ENCODE measurements at regions not wholly inside any gene's neighbourhood (a gene's known extent, or its start where the extent isn't known, plus 50 kb on each side); places are given as distances from the start of the nearest gene placed in this dataset.

- no peak for DNase-seq (ENCODE audit: insufficient read length, low spot score, missing footprints)
- no peaks in the 10 kb centered on the region for H3K27me3 ChIP-seq (ENCODE audit: insufficient read depth, low read length)
- peak overlapping the region; percentile 95 for H2AFZ ChIP-seq (ENCODE audit: low read length)
- no peak for TF ChIP-seq CTCF (IDR thresholded peaks at IDR 0.05; ENCODE audit: extremely low read depth, low read depth, low read length)
- H4K20me1 ChIP-seq (ENCODE audit: insufficient read depth, low read length), result no peaks in the 10 kb centered on the region
- H3K4me1 ChIP-seq (ENCODE audit: insufficient read depth, low read length), result peaks cover 19% of the 10 kb centered on the region
- peaks cover 6% of the 10 kb centered on the region for H3K79me2 ChIP-seq (ENCODE audit: insufficient read depth, low read length)
- H3K4me2 ChIP-seq (ENCODE audit: insufficient read depth, low read length), result peak overlapping the region; percentile 90
- no peaks in the 10 kb centered on the region for H3K9me3 ChIP-seq (ENCODE audit: low read depth, low read length)
- H3K27ac ChIP-seq (ENCODE audit: low read depth, low read length), result peak overlapping the region; percentile 40
- H3K4me3 ChIP-seq (ENCODE audit: insufficient read depth, low read length), result peak overlapping the region; percentile 79
- no peaks in the 10 kb centered on the region for H3K36me3 ChIP-seq (ENCODE audit: insufficient read depth, low read length)
Measured at GRCh38 chr14:89619596-89619995, 202.6 kb upstream of the FOXN3 start.

- no peaks in the 10 kb centered on the region for H3K36me3 ChIP-seq (ENCODE audit: insufficient read depth, low read length)
- H3K79me2 ChIP-seq (ENCODE audit: insufficient read depth, low read length), result peaks cover 9% of the 10 kb centered on the region
- H3K4me3 ChIP-seq (ENCODE audit: insufficient read depth, low read length), result peak overlapping the region; percentile 79
- no peaks in the 10 kb centered on the region for H3K9me3 ChIP-seq (ENCODE audit: low read depth, low read length)
- peaks cover 19% of the 10 kb centered on the region for H3K4me1 ChIP-seq (ENCODE audit: insufficient read depth, low read length)
- H2AFZ ChIP-seq (ENCODE audit: low read length), result peak overlapping the region; percentile 95
- peak overlapping the region; percentile 79 for H3K27ac ChIP-seq (ENCODE audit: low read depth, low read length)
- TF ChIP-seq CTCF (IDR thresholded peaks at IDR 0.05; ENCODE audit: extremely low read depth, low read depth, low read length), result no peak
- no peaks in the 10 kb centered on the region for H3K27me3 ChIP-seq (ENCODE audit: insufficient read depth, low read length)
- H3K4me2 ChIP-seq (ENCODE audit: insufficient read depth, low read length), result peak overlapping the region; percentile 90
- H4K20me1 ChIP-seq (ENCODE audit: insufficient read depth, low read length), result no peaks in the 10 kb centered on the region
- peak; percentile 97 for DNase-seq (ENCODE audit: insufficient read length, low spot score, missing footprints)
Measured at GRCh38 chr14:89618811-89619551, 201.9 kb upstream of the FOXN3 start.

- no peaks in the 10 kb centered on the region for H3K27me3 ChIP-seq (ENCODE audit: insufficient read depth, low read length)
- DNase-seq (ENCODE audit: insufficient read length, low spot score, missing footprints), result peak; percentile 87
- no peaks in the 10 kb centered on the region for H4K20me1 ChIP-seq (ENCODE audit: insufficient read depth, low read length)
- no peaks in the 10 kb centered on the region for H3K36me3 ChIP-seq (ENCODE audit: insufficient read depth, low read length)
- no peaks in the 10 kb centered on the region for H3K9me3 ChIP-seq (ENCODE audit: low read depth, low read length)
- no peak for TF ChIP-seq CTCF (IDR thresholded peaks at IDR 0.05; ENCODE audit: extremely low read depth, low read depth, low read length)
- H3K4me3 ChIP-seq (ENCODE audit: insufficient read depth, low read length), result peak overlapping the region; percentile 79
- H3K4me2 ChIP-seq (ENCODE audit: insufficient read depth, low read length), result peak overlapping the region; percentile 89
- peaks cover 19% of the 10 kb centered on the region for H3K4me1 ChIP-seq (ENCODE audit: insufficient read depth, low read length)
- H3K79me2 ChIP-seq (ENCODE audit: insufficient read depth, low read length), result peaks cover 9% of the 10 kb centered on the region
- H3K27ac ChIP-seq (ENCODE audit: low read depth, low read length), result peak overlapping the region; percentile 79
- H2AFZ ChIP-seq (ENCODE audit: low read length), result peak overlapping the region; percentile 92
Measured at GRCh38 chr14:89618330-89618708, 201.3 kb upstream of the FOXN3 start.

- Histone ChIP-seq H4K20me1 (ENCODE audit: insufficient read depth, low read length) (no peaks in the 10 kb centered on the region), H3K27me3 (ENCODE audit: insufficient read depth, low read length) (no peaks in the 10 kb centered on the region), H3K4me2 (ENCODE audit: insufficient read depth, low read length) (peak overlapping the region; percentile 89), H3K36me3 (ENCODE audit: insufficient read depth, low read length) (no peaks in the 10 kb centered on the region), H3K4me3 (ENCODE audit: insufficient read depth, low read length) (peak overlapping the region; percentile 79), H2AFZ (ENCODE audit: low read length) (peak overlapping the region; percentile 92), H3K4me1 (ENCODE audit: insufficient read depth, low read length) (peaks cover 19% of the 10 kb centered on the region), H3K79me2 (ENCODE audit: insufficient read depth, low read length) (peaks cover 9% of the 10 kb centered on the region), H3K9me3 (ENCODE audit: low read depth, low read length) (no peaks in the 10 kb centered on the region), H3K27ac (ENCODE audit: low read depth, low read length) (peak overlapping the region; percentile 79)
- DNase-seq (ENCODE audit: insufficient read length, low spot score, missing footprints), result peak; percentile 94
- no peak for TF ChIP-seq CTCF (IDR thresholded peaks at IDR 0.05; ENCODE audit: extremely low read depth, low read depth, low read length)
Measured at GRCh38 chr14:89617481-89618329, 200.7 kb upstream of the FOXN3 start.

Measured in osteoblast (primary cell).